ENCODE measurements at regions not wholly inside any gene's neighbourhood (a gene's known extent, or its start where the extent isn't known, plus 50 kb on each side); places are given as distances from the start of the nearest gene placed in this dataset.

DNA sequence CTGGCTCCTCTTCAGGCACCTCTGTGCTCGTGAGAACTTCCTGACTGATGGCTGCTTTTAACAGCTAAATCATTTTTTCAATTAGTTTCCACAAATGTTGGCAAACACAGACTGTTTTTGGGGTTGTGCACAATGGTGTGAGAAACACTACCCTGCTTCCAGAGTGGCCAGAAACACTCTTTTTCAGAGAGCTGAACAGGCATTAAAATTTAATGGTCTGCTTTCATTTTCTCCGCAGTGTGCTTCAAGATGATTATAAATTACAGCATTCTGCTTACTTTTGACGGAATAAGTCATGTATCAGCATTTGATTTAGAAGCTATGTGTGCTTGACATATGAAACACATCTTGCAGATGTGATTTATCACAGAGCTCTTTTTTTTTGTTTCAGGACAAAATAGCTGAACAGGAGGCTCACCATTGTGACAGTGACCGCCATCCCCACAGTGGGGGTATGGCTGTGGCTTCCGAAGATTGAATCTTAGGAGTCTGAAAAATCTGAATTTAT, 454.5 kb upstream of the ZNF608 start:
- H3K27ac ChIP-seq: no peak overlapping the region
- no peaks in the 10 kb centered on the region for H3K9me3 ChIP-seq (replicated peaks)
- no peak overlapping the region for H3K4me3 ChIP-seq
- H3K4me1 ChIP-seq (replicated peaks): no peaks in the 10 kb centered on the region
- no peak for DNase-seq (ENCODE audit: low read depth in 1 of 2, low spot score in 2 of 2)
- no peaks in the 10 kb centered on the region for H3K36me3 ChIP-seq
- no peaks in the 10 kb centered on the region for H3K27me3 ChIP-seq (replicated peaks)

DNA sequence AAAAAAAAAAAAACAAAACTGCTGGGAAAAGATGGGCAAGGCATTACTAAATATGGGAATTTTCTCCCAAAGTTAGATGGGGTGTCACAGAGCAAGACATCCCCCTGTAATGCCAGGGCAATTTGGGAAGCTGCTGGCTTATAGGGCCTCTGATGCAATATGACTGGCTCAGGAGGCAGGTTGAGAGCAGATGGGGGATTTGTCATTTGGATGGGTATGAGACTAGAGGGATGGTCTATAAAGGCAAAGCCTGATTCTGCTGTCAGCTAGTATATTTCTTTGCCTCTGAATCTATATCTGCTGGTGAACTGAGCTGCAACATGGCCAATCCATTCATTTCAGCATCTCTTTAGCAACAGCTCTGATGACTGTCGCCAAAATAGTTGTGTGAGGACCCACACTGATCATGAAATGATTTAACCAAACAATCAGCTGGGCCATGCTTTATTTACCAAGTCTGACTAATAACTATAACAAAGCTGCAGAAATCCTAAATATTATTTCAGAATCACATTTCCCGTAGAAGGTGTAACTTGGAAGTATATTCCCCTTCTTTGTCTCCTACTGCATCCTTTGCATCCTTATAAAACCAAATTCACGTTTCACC, 455.1 kb upstream of the ZNF608 start:
- no peaks in the 10 kb centered on the region for H3K9me3 ChIP-seq (replicated peaks)
- no peak overlapping the region for H3K4me3 ChIP-seq
- H3K4me1 ChIP-seq (replicated peaks): no peaks in the 10 kb centered on the region
- H3K27me3 ChIP-seq (replicated peaks): no peaks in the 10 kb centered on the region
- no peaks in the 10 kb centered on the region for H3K36me3 ChIP-seq
- DNase-seq (ENCODE audit: low read depth in 1 of 2, low spot score in 2 of 2): no peak
- H3K27ac ChIP-seq: no peak overlapping the region

DNA sequence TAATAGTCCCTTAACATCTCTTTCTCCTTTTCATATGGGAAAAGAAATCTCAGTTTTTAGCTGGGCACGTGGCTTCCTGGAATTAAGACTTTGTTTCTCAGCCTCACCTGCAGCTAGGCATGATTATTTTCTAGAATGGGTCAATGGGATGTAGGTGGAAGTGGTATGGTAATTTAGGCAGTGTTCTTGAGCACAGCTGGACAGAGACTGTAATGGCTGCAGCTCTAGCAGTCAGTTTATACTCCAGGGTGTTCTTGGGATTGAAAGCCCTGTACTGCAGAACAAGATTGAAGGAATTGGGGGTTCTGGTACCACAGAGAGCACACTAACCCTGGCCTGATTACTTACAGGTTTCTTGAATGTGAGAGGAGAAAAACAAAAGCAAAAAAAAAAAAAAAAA, 455.9 kb upstream of the ZNF608 start:
- H3K9me3 ChIP-seq (replicated peaks): no peaks in the 10 kb centered on the region
- no peak overlapping the region for H3K4me3 ChIP-seq
- no peaks in the 10 kb centered on the region for H3K4me1 ChIP-seq (replicated peaks)
- H3K36me3 ChIP-seq: no peaks in the 10 kb centered on the region
- no peak for DNase-seq (ENCODE audit: low read depth in 1 of 2, low spot score in 2 of 2)
- no peak overlapping the region for H3K27ac ChIP-seq
- H3K27me3 ChIP-seq (replicated peaks): no peaks in the 10 kb centered on the region

DNA sequence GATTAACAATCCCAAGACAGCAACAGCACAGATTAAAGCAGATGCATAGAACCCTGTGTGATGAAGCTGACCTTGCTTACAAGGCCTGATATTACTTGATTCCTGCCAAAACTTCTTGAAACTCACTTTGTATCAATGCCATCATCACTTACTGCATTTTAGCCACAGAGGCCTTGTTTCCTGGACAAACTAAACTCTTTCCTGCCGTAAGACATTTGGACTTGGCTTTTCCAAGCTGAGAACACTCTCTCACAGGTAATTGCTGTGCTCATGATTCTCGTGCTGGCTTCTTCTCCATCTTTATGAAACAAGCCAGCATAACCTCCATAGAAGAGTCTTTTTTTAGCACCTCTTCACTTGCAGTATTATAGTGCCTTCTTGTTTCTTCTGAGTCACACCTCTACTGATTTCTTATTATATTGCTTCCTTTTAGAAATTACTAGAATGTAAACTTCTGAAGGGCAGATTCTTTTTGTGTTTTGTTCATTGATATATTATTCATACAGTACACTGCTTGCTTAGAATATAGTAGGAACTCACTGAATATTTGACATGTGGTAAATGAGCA, 456.5 kb upstream of the ZNF608 start:
- no peak overlapping the region for H3K27ac ChIP-seq
- DNase-seq (ENCODE audit: low read depth in 1 of 2, low spot score in 2 of 2): no peak
- no peaks in the 10 kb centered on the region for H3K9me3 ChIP-seq (replicated peaks)
- no peaks in the 10 kb centered on the region for H3K4me1 ChIP-seq (replicated peaks)
- no peaks in the 10 kb centered on the region for H3K36me3 ChIP-seq
- no peak overlapping the region for H3K4me3 ChIP-seq
- H3K27me3 ChIP-seq (replicated peaks): no peaks in the 10 kb centered on the region

DNA sequence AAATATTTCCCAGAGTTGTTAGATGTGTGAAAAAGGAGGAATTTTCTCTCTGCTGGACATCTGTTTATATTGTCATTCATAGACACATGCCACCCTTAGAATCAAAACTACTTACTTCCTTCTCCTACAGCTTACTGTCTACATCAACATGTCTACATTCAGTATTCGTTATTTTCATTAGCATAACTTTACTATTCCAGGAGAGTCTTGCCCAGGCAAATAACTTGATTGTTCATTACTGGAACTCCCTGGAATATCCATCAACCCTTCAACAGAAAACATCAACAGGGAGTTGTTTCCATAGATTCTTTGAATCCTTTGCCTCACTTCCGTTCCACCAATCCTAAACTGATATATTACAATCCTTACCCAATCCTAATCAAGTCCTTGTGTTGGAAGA, 457.5 kb upstream of the ZNF608 start:
- H3K4me1 ChIP-seq (replicated peaks): no peaks in the 10 kb centered on the region
- H3K4me3 ChIP-seq: no peak overlapping the region
- no peaks in the 10 kb centered on the region for H3K27me3 ChIP-seq (replicated peaks)
- no peaks in the 10 kb centered on the region for H3K36me3 ChIP-seq
- no peak overlapping the region for H3K27ac ChIP-seq
- H3K9me3 ChIP-seq (replicated peaks): no peaks in the 10 kb centered on the region
- DNase-seq (ENCODE audit: low read depth in 1 of 2, low spot score in 2 of 2): no peak

DNA sequence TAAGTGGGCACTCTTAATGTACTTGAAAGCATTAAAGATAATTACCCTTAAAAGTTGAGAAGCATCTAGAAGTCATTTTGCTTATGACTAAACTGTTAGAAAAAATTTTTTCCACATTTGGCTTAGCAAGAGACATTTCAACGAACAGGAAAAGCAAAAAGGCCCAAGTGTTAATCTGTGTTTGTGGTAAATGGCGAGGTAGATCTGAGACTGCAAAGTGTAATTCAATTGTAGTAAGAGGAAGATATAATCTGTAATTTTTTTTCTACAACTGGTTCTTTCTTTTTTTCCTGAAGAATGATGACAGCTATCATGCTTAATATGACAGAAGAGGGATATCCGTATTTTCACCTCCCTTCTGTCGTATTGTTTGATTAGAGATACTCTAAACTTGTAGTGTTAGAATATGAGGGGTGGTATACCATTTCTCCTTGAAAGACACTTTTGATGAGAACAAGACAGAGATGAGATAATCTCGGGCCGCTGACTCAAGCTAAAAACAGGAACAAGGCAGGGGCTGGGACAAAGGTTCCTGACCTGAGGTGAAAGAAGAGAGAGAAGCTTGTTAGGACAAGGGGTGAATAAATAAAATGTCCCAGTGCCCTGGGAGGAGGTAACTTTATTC, 459.3 kb upstream of the ZNF608 start:
- no peak for DNase-seq (ENCODE audit: low read depth in 1 of 2, low spot score in 2 of 2)
- no peaks in the 10 kb centered on the region for H3K27me3 ChIP-seq (replicated peaks)
- H3K36me3 ChIP-seq: no peaks in the 10 kb centered on the region

DNA sequence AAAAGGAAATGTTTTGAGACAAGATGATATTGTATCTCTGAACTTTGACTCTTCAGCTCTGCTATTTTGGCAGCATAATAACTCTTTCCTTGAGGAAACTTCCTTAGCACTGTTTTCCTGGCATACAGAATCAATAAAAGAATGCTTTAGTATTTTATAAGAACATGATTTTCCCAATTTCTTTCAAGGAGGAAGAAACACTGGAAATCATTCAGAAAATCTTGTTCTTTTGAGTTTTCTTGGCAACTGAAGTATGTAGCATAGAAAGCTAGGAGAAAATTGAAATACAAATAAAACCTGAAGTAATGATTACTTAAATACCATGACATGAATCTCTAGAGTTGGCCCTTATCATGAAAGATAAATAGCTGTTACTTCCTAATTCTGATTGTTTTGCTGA, 461.4 kb upstream of the ZNF608 start:
- Histone ChIP-seq H3K27me3 (replicated peaks) (no peaks in the 10 kb centered on the region), H3K36me3 (no peaks in the 10 kb centered on the region), H3K27ac (no peak overlapping the region), H3K4me1 (replicated peaks) (no peaks in the 10 kb centered on the region), H3K4me3 (no peak overlapping the region), H3K9me3 (replicated peaks) (no peaks in the 10 kb centered on the region)
- DNase-seq (ENCODE audit: low read depth in 1 of 2, low spot score in 2 of 2): no peak

More for the DNA sequence above, 459.3 kb upstream of the ZNF608 start:
- no peaks in the 10 kb centered on the region for H3K4me1 ChIP-seq (replicated peaks)
- H3K9me3 ChIP-seq (replicated peaks): no peaks in the 10 kb centered on the region
- H3K4me3 ChIP-seq: no peak overlapping the region
- no peak overlapping the region for H3K27ac ChIP-seq

DNA sequence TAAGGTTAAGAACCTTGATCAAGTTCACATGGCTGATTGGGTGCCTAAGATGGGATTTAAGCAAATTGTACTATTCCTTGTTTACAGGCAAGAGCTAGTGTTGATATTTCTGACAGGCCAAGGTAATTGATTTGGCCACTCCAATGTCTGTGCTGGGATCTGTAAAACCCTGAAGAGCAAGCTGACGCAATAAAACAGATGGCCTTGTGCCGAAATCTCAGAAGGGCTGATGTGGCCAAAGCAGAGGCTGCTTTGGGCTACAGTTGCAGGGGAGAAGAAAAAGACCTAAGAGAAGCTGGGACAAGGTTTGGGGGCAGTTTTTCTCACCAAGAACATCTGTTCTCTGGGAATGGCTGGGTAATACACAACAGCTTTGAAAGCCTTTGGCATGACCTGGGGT, 463.2 kb upstream of the ZNF608 start:
- no peak for DNase-seq (ENCODE audit: low read depth in 1 of 2, low spot score in 2 of 2)
- H3K27me3 ChIP-seq (replicated peaks): no peaks in the 10 kb centered on the region
- H3K4me1 ChIP-seq (replicated peaks): no peaks in the 10 kb centered on the region

DNA sequence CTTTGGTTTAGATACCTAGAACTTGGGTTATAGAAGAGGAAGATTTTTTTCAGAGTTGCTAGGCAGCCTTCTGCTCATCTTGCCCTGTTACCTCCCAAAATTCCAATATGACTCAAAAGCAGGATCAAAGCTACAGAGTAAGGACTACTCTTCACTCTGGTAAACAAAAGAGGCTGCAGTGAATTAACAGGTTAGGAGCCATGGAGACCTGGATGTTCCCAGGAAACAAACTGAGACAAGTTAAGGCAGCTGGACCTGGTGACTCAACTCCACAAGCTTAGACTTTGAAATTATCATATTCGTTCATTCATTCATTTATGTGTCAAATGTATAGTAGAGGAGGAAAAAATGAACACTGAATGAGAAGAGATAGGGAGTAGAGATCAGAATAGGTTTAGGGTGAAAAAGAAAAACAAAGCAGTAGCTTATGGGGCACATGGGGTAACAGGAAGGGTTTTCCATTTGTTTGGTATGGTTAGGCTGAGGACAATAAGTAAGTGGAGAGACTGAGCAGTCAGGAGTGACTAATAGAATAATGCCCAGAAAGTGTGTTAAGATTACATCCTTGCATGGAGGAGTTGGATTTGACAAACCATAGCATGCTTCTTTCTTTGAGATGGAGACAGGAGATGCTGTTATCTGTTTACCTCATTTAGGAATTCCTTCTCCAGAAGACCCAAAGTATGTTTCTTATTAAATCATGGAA, 464.0 kb upstream of the ZNF608 start:
- H3K9me3 ChIP-seq (replicated peaks): no peaks in the 10 kb centered on the region
- no peaks in the 10 kb centered on the region for H3K4me1 ChIP-seq (replicated peaks)
- DNase-seq (ENCODE audit: low read depth in 1 of 2, low spot score in 2 of 2): no peak
- H3K36me3 ChIP-seq: no peaks in the 10 kb centered on the region
- no peak overlapping the region for H3K27ac ChIP-seq
- no peaks in the 10 kb centered on the region for H3K27me3 ChIP-seq (replicated peaks)
- no peak overlapping the region for H3K4me3 ChIP-seq

More for the DNA sequence above, 463.2 kb upstream of the ZNF608 start:
- no peak overlapping the region for H3K27ac ChIP-seq
- no peak overlapping the region for H3K4me3 ChIP-seq
- H3K9me3 ChIP-seq (replicated peaks): no peaks in the 10 kb centered on the region
- H3K36me3 ChIP-seq: no peaks in the 10 kb centered on the region

DNA sequence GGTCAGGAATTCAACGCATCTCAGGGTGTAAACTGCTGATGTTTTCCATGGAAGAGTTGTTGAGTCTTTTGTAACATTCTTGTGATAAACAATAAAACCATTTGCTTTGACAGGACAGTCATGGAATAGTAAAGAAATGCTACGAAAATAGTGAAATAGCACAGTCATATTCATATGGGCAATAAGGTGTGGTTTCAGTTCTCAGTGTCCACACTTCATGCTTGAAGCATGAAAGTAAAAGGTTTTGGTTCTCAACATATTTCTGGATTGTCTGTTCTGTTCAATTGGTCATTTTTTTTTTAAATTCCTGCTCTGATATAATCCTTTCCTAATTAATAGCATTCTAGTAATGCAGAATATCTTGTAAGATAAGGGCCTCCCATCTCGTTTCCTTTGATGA, 467.6 kb upstream of the ZNF608 start:
- Histone ChIP-seq H3K9me3 (replicated peaks) (no peaks in the 10 kb centered on the region), H3K4me3 (no peak overlapping the region), H3K36me3 (no peaks in the 10 kb centered on the region), H3K27ac (no peak overlapping the region), H3K27me3 (replicated peaks) (no peaks in the 10 kb centered on the region), H3K4me1 (replicated peaks) (no peaks in the 10 kb centered on the region)
- no peak for DNase-seq (ENCODE audit: low read depth in 1 of 2, low spot score in 2 of 2)

DNA sequence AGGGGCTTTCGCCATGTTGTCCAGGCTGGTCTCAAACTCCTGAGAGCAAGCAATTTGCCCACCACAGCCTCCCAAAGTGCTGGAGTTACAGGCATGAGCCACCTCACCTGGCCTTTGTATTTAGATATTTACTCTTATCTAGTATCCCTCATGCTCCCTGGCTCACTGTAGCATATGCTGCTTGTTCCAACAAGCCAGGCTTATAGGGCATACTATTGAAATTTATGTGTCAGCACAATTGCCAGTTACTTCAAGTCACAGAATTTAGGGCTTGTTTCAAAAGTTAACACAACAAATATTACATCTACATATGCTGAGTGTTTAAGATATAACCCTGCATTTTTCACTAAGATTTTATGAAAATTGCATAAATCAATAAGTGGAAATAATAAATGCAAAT, 469.2 kb upstream of the ZNF608 start:
- Histone ChIP-seq H3K36me3 (no peaks in the 10 kb centered on the region), H3K4me3 (no peak overlapping the region), H3K27me3 (replicated peaks) (no peaks in the 10 kb centered on the region), H3K9me3 (replicated peaks) (no peaks in the 10 kb centered on the region), H3K4me1 (replicated peaks) (no peaks in the 10 kb centered on the region), H3K27ac (no peak overlapping the region)
- DNase-seq (ENCODE audit: low read depth in 1 of 2, low spot score in 2 of 2): no peak

DNA sequence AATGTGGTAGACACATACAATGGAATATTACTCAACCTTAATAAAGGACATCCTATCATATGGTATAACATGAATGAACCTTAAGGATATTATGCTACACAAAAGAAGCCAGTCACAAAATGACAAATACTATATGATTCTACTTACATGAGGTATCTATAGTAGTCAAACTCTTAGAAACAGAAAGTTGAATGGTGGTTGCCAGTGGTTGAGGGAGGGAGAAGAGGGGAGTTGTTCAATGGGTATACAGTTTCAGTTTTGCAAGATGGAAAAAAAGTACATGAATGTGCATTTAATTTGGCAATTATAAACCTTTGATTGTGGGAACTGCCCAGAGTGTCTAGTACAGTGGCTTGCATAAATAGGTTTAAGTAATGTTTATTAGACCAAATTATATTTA, 473.3 kb upstream of the ZNF608 start:
- Histone ChIP-seq H3K27me3 (replicated peaks) (no peaks in the 10 kb centered on the region), H3K36me3 (no peaks in the 10 kb centered on the region), H3K4me1 (replicated peaks) (no peaks in the 10 kb centered on the region), H3K27ac (no peak overlapping the region), H3K9me3 (replicated peaks) (no peaks in the 10 kb centered on the region), H3K4me3 (no peak overlapping the region)
- no peak for DNase-seq (ENCODE audit: low read depth in 1 of 2, low spot score in 2 of 2)

DNA sequence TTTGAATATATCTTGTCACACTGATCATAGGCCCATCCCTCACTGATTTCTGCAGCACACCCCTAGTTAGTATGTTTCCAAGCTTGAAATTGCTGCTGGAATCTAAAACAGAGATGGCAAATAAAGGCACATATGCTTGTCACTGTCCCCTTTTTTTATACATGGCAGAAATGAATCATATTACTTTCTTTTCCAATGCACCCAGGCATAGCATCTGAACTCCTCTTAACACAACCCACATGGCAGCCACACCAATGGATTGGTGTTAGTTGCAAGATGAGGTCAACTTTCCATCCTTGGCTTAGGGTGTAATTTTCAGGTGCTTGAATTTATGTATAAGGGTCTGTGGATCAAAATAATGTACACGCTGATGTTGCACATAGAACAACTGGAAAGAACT, 473.8 kb upstream of the ZNF608 start:
- no peak overlapping the region for H3K4me3 ChIP-seq
- no peaks in the 10 kb centered on the region for H3K9me3 ChIP-seq (replicated peaks)
- H3K36me3 ChIP-seq: no peaks in the 10 kb centered on the region
- H3K27ac ChIP-seq: no peak overlapping the region
- H3K27me3 ChIP-seq (replicated peaks): no peaks in the 10 kb centered on the region
- DNase-seq (ENCODE audit: low read depth in 1 of 2, low spot score in 2 of 2): no peak
- H3K4me1 ChIP-seq (replicated peaks): no peaks in the 10 kb centered on the region

DNA sequence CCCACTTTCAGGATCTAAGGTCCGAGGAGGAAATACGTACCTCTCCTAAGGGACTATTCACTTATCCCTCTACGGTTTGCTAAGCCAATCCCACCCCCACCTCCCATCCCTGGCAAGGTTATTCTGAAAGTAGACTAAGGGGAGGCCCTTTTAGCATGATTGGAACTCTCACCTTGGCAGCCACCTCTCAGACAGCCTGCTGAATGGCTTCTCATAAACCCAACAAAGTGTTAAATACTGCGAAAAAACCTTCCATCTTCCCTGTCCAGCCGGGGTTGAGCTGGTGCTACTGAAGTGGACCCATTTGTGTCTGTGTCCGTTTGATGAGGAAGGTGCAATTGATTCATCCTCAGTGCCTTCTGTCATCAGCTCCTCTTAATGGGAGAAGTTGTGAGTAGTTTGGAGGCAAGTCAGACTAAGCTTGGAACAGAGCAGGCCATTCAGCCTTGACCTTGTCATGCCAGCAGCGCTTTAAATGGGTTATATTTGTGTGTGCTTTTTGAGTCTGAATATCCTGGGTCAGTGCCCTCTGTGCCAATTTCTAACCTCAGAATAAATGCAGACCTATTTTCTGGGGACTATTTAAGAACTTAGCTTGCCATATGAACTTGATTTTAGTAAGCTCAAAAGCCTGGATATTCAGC, 476.3 kb upstream of the ZNF608 start:
- no peaks in the 10 kb centered on the region for H3K36me3 ChIP-seq
- no peak overlapping the region for H3K27ac ChIP-seq
- no peaks in the 10 kb centered on the region for H3K27me3 ChIP-seq (replicated peaks)
- no peaks in the 10 kb centered on the region for H3K9me3 ChIP-seq (replicated peaks)
- no peak for DNase-seq (ENCODE audit: low read depth in 1 of 2, low spot score in 2 of 2)
- H3K4me3 ChIP-seq: no peak overlapping the region
- H3K4me1 ChIP-seq (replicated peaks): peaks cover 5% of the 10 kb centered on the region

Measured in SJSA1 (cell line).